ENCODE measurements at regions not wholly inside any gene's neighbourhood (a gene's known extent, or its start where the extent isn't known, plus 50 kb on each side); places are given as distances from the start of the nearest gene placed in this dataset.

- no peak for DNase-seq
- H3K4me1 ChIP-seq: no peaks in the 10 kb centered on the region
- peaks cover 5% of the 10 kb centered on the region for H3K9me3 ChIP-seq (replicated peaks)
- no peak for TF ChIP-seq CTCF (IDR thresholded peaks at IDR 0.05; ENCODE audit: borderline replicate concordance)
- H3K27ac ChIP-seq (replicated peaks): no peak overlapping the region
- intact Hi-C loops (cut with micrococcal nuclease): no loop called here
- no peaks in the 10 kb centered on the region for H3K27me3 ChIP-seq (ENCODE audit: low read depth)
- no peaks in the 10 kb centered on the region for H3K36me3 ChIP-seq
- H3K4me3 ChIP-seq: no peak overlapping the region
Measured at GRCh38 chr5:9710069-9710468, 79.9 kb upstream of the TAS2R1 start.

DNA sequence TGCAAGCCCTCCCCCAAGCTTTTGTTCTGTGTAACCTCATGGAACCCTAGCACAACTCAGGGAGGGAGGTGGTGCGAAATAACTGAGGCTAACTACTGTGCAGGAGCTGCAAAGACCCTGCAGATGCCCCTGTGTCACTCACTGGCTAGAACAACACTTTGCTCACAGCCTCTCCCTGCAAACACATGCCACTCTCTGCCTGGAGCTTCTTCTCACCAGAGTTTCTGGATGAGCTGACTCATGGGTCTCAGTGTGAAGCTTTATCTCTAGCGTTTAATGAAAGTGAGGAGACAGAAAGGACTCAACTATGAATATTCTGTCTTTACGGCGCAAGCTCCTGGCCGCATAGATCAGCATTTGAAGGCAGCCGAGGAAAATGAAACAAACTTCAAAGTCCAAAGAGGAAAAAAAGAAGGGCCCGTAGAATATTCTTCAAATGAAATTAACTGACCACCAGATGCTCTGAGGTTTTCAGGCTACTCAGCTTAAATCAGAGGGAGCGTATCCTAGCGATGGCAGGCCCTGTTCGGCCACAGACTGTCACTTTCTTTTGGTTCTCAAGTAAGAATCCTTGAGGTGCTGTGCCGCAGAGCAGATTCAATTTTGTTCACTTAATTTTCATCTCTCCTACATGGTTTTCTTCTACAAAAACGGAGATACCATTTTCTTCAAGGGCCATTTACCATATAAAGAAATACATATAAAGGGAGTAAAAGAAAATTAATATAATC is 77.7 kb upstream of the TAS2R1 start:
- Histone ChIP-seq H3K4me1 (no peaks in the 10 kb centered on the region), H3K27me3 (ENCODE audit: low read depth) (no peaks in the 10 kb centered on the region), H3K4me3 (no peak overlapping the region), H3K36me3 (no peaks in the 10 kb centered on the region), H3K9me3 (replicated peaks) (peaks cover 5% of the 10 kb centered on the region), H3K27ac (replicated peaks) (no peak overlapping the region)
- TF ChIP-seq CTCF (IDR thresholded peaks at IDR 0.05; ENCODE audit: borderline replicate concordance): no peak
- intact Hi-C loops (cut with micrococcal nuclease): no loop called here
- DNase-seq: no peak

DNA sequence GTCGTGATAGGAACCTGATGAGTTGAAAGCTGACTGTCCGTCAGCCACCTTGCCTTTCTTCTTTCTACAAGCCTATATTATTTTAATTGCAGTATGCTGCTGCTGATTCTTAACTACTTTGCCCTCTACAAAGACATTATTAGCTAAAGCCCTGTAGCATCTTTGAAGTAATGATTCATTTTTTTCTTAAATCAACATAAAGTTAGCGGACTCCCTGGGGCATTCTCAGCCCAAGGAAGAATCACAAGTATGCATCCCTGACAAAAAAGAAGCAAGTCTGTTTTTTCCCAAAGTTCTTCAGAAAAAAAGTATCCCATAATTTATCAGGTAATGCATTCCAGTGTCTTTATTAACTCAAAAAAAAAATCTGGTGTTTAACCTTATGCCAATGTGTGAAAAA is 69.5 kb upstream of the TAS2R1 start:
- H3K9me3 ChIP-seq (replicated peaks): no peaks in the 10 kb centered on the region
- no peaks in the 10 kb centered on the region for H3K36me3 ChIP-seq
- intact Hi-C loops (cut with micrococcal nuclease): no loop called here
- no peaks in the 10 kb centered on the region for H3K4me1 ChIP-seq
- H3K27ac ChIP-seq (replicated peaks): no peak overlapping the region
- no peak for TF ChIP-seq CTCF (IDR thresholded peaks at IDR 0.05; ENCODE audit: borderline replicate concordance)
- H3K27me3 ChIP-seq (ENCODE audit: low read depth): no peaks in the 10 kb centered on the region
- no peak overlapping the region for H3K4me3 ChIP-seq
- DNase-seq: no peak

GRCh38 chr5:9698841-9699240 is 68.7 kb upstream of the TAS2R1 start:
- Histone ChIP-seq H3K4me1 (no peaks in the 10 kb centered on the region), H3K27ac (replicated peaks) (no peak overlapping the region), H3K36me3 (no peaks in the 10 kb centered on the region), H3K9me3 (replicated peaks) (no peaks in the 10 kb centered on the region), H3K4me3 (no peak overlapping the region), H3K27me3 (ENCODE audit: low read depth) (no peaks in the 10 kb centered on the region)
- intact Hi-C loops (cut with micrococcal nuclease): no loop called here
- no peak for DNase-seq
- no peak for TF ChIP-seq CTCF (IDR thresholded peaks at IDR 0.05; ENCODE audit: borderline replicate concordance)

- H3K27ac ChIP-seq (replicated peaks): no peak overlapping the region
- no peaks in the 10 kb centered on the region for H3K9me3 ChIP-seq (replicated peaks)
- H3K27me3 ChIP-seq (ENCODE audit: low read depth): no peaks in the 10 kb centered on the region
- peak overlapping the region; percentile 18 for H3K4me3 ChIP-seq
- no peaks in the 10 kb centered on the region for H3K4me1 ChIP-seq
- no peaks in the 10 kb centered on the region for H3K36me3 ChIP-seq
- no peak for DNase-seq
- intact Hi-C loops (cut with micrococcal nuclease): no loop called here
- TF ChIP-seq CTCF (IDR thresholded peaks at IDR 0.05; ENCODE audit: borderline replicate concordance): no peak
Measured at GRCh38 chr5:9698125-9698826, 68.1 kb upstream of the TAS2R1 start.

All from left ventricle myocardium inferior (tissue), 1 donor.